ENCODE measurements at regions not wholly inside any gene's neighbourhood (a gene's known extent, or its start where the extent isn't known, plus 50 kb on each side); places are given as distances from the start of the nearest gene placed in this dataset.
"Not testable (repeated sequence)": the region's sequence is repeated elsewhere in the genome, so short reads cannot be mapped to it uniquely, and the experiment has no call there.

- H3K27me3 ChIP-seq (ENCODE audit: insufficient read depth, low read length); H3K4me3 ChIP-seq (ENCODE audit: low read length); H3K4me1 ChIP-seq (ENCODE audit: insufficient read depth, low read length); H3K27ac ChIP-seq (ENCODE audit: low read length); H3K9me3 ChIP-seq (ENCODE audit: insufficient read depth, low read depth, low read length); H3K9ac ChIP-seq (ENCODE audit: low read depth, low read length); H3K36me3 ChIP-seq (ENCODE audit: insufficient read depth, low read depth, low read length): not testable (repeated sequence)
These were observed 128.8 kb downstream of the OR4M2 start for GRCh38 chr15:22209086-22209485.

GRCh38 chr15:22222596-22222995, 142.3 kb downstream of the OR4M2 start:
- peaks cover 57% of the 10 kb centered on the region for H3K9me3 ChIP-seq (ENCODE audit: insufficient read depth, low read depth, low read length)
- H3K4me3 ChIP-seq (ENCODE audit: low read length); H3K9ac ChIP-seq (ENCODE audit: low read depth, low read length); H3K4me1 ChIP-seq (ENCODE audit: insufficient read depth, low read length); H3K36me3 ChIP-seq (ENCODE audit: insufficient read depth, low read depth, low read length); H3K27ac ChIP-seq (ENCODE audit: low read length); H3K27me3 ChIP-seq (ENCODE audit: insufficient read depth, low read length): not testable (repeated sequence)

GRCh38 chr15:22224241-22224671, 143.9 kb downstream of the OR4M2 start:
- H3K9me3 ChIP-seq (ENCODE audit: insufficient read depth, low read depth, low read length): peaks cover 73% of the 10 kb centered on the region
- no peaks in the 10 kb centered on the region for H3K4me1 ChIP-seq (ENCODE audit: insufficient read depth, low read length)
- no peaks in the 10 kb centered on the region for H3K36me3 ChIP-seq (ENCODE audit: insufficient read depth, low read depth, low read length)
- no peak overlapping the region for H3K4me3 ChIP-seq (ENCODE audit: low read length)
- H3K27me3 ChIP-seq (ENCODE audit: insufficient read depth, low read length): no peaks in the 10 kb centered on the region
- H3K9ac ChIP-seq (ENCODE audit: low read depth, low read length): no peak overlapping the region
- no peak overlapping the region for H3K27ac ChIP-seq (ENCODE audit: low read length)

GRCh38 chr15:22224961-22225360, 144.6 kb downstream of the OR4M2 start:
- H3K27ac ChIP-seq (ENCODE audit: low read length); H3K36me3 ChIP-seq (ENCODE audit: insufficient read depth, low read depth, low read length); H3K27me3 ChIP-seq (ENCODE audit: insufficient read depth, low read length); H3K4me3 ChIP-seq (ENCODE audit: low read length); H3K9ac ChIP-seq (ENCODE audit: low read depth, low read length); H3K4me1 ChIP-seq (ENCODE audit: insufficient read depth, low read length): not testable (repeated sequence)
- H3K9me3 ChIP-seq (ENCODE audit: insufficient read depth, low read depth, low read length): peaks cover 80% of the 10 kb centered on the region

DNA sequence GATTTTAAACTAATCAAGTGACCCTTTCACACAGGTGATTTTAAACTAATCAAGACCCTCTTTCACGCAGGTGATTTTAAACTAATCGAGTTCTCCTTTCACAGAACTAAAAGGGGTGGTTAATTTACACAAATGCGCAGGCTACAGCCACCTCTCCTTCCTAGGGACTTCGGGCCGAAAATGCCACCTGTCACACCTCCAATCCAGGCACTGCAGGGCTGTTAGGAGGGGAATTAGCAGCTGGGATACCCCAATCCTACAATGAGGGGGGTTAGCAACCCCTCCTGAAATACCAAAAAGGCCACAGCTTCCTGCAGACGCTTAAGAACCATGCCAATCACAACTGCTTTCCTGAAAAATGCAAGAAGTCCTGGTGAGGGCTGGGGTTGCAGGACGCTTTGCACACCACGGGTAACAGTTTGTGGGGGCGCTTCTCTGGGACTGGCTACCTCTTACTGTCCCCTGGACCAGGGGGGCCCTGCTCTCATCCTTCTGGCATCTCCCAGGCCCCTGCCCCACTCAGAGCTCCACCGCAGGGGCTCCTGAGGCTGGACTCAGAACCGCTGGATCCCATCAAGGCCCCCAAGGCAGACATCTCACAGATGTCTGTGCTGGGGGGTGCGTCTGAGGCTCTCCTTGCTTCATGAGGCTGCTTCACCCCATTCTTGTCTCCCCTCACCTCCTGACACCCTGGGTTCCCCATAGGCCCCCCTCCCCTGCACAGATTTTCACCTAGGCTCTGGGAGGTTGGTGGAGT, 145.9 kb downstream of the OR4M2 start:
- no peaks in the 10 kb centered on the region for H3K36me3 ChIP-seq (ENCODE audit: insufficient read depth, low read depth, low read length)
- no peak overlapping the region for H3K4me3 ChIP-seq (ENCODE audit: low read length)
- no peak overlapping the region for H3K9ac ChIP-seq (ENCODE audit: low read depth, low read length)
- H3K27ac ChIP-seq (ENCODE audit: low read length): no peak overlapping the region
- no peaks in the 10 kb centered on the region for H3K4me1 ChIP-seq (ENCODE audit: insufficient read depth, low read length)
- peaks cover 89% of the 10 kb centered on the region for H3K9me3 ChIP-seq (ENCODE audit: insufficient read depth, low read depth, low read length)
- no peaks in the 10 kb centered on the region for H3K27me3 ChIP-seq (ENCODE audit: insufficient read depth, low read length)

DNA sequence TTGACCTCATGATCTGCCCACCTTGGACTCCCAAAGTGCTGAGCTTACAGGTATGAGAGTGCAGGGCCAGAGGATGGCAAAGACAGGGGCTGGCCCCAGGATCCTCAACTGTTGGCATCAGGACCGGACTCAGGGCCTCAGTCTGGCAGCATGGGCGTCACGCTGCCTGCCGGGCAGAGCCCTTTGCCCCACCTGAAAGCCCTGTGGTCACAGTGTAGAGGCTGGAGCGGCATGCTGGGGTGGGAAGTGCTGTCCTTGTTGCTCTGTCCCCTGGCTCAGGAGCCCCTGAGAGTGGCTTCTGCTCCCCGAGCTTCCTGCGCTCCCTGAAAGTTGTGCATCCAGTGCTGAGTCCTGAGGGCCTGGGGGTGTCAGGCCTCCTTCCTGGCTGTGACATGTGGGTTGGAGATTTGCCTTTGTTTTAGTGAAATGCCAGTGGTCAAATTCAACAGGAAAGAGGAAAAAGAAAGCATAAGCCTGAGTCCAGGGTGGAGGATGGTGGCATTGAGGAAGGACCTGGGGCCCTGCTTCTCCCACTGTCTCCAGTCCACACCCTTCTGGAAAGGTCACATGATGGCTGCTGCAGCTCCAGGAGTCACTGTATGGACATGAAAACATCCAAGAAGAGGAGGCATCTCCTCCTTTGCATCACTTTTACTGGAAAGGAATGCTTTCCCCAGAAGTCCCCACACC, 147.2 kb downstream of the OR4M2 start:
- Histone ChIP-seq H3K36me3 (ENCODE audit: insufficient read depth, low read depth, low read length) (no peaks in the 10 kb centered on the region), H3K9ac (ENCODE audit: low read depth, low read length) (no peak overlapping the region), H3K27me3 (ENCODE audit: insufficient read depth, low read length) (no peaks in the 10 kb centered on the region), H3K4me3 (ENCODE audit: low read length) (no peak overlapping the region; the same call in 1 of the 2 replicates), H3K27ac (ENCODE audit: low read length) (no peak overlapping the region), H3K9me3 (ENCODE audit: insufficient read depth, low read depth, low read length) (peaks cover 92% of the 10 kb centered on the region), H3K4me1 (ENCODE audit: insufficient read depth, low read length) (no peaks in the 10 kb centered on the region)

- Histone ChIP-seq H3K27me3 (ENCODE audit: insufficient read depth, low read length) (no peaks in the 10 kb centered on the region), H3K9me3 (ENCODE audit: insufficient read depth, low read depth, low read length) (peaks cover 92% of the 10 kb centered on the region), H3K27ac (ENCODE audit: low read length) (no peak overlapping the region), H3K4me1 (ENCODE audit: insufficient read depth, low read length) (no peaks in the 10 kb centered on the region), H3K9ac (ENCODE audit: low read depth, low read length) (no peak overlapping the region), H3K36me3 (ENCODE audit: insufficient read depth, low read depth, low read length) (no peaks in the 10 kb centered on the region), H3K4me3 (ENCODE audit: low read length) (no peak overlapping the region)
These were observed 147.9 kb downstream of the OR4M2 start for GRCh38 chr15:22228101-22228762.

DNA sequence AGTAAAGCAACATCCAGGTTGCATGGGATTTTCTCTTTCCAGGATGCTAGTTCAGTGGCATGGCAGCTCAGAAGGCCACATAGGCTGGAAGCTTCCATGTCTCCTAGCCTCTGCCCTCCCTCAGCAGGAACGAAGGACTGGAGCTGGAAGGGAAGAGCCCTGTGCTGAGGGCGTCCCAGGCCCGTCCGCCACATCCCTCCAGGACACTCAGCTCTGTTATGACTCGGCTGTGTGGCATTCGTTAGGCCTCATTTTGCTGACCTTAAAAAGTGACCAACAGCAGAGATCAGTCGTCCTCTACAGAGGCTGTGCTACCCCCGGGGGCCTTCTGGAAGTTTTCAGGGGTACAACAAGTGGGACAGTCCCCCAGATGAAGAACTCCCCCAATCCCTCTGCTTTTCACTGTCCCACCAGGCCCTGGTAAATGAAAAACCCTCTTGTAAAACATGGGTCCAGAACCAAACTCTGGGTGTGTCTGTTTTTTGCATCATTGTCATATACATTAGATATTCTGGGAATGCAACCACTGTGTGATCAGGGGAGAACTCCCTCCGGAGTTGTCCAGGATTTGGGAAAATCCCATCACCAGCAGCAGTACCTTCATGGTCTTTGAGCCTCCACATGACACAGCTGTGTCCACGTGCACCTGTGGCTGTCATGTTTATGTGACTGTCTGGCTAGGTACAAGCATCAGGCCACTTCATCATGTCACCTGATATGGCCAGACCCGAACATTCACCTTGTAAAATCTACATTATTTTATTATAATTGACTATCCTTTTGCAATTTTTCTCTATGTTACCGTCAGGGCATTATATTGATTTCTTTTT, 149.9 kb downstream of the OR4M2 start:
- Histone ChIP-seq H3K27ac (ENCODE audit: low read length) (no peak overlapping the region), H3K36me3 (ENCODE audit: insufficient read depth, low read depth, low read length) (no peaks in the 10 kb centered on the region), H3K9me3 (ENCODE audit: insufficient read depth, low read depth, low read length) (peaks cover 97% of the 10 kb centered on the region), H3K27me3 (ENCODE audit: insufficient read depth, low read length) (no peaks in the 10 kb centered on the region), H3K4me3 (ENCODE audit: low read length) (no peak overlapping the region), H3K4me1 (ENCODE audit: insufficient read depth, low read length) (no peaks in the 10 kb centered on the region), H3K9ac (ENCODE audit: low read depth, low read length) (no peak overlapping the region)

DNA sequence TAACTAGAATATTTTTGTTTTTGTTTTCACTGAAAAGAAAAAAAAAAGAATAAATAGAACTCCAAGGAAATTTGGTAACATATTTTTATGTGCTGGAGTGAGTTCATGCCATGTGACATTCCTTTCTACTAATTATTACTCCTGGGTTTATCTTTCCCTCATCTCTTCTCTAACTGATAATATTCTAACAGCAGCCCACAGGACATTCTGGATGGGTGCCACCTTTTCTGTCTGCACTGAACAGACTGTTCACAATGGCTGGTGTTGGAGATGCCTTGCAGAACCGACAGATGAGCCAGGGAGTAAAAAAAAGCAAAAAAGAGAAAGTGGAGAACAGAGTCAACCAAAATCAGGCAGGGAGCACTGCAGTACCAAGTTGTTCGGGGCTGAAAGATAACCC, 151.3 kb downstream of the OR4M2 start:
- Histone ChIP-seq H3K9me3 (ENCODE audit: insufficient read depth, low read depth, low read length) (peaks cover 96% of the 10 kb centered on the region), H3K9ac (ENCODE audit: low read depth, low read length) (no peak overlapping the region)

GRCh38 chr15:22232675-22233074, 152.3 kb downstream of the OR4M2 start:
- Histone ChIP-seq H3K27ac (ENCODE audit: low read length) (no peak overlapping the region), H3K9ac (ENCODE audit: low read depth, low read length) (no peak overlapping the region), H3K27me3 (ENCODE audit: insufficient read depth, low read length) (no peaks in the 10 kb centered on the region), H3K36me3 (ENCODE audit: insufficient read depth, low read depth, low read length) (no peaks in the 10 kb centered on the region), H3K4me3 (ENCODE audit: low read length) (no peak overlapping the region), H3K9me3 (ENCODE audit: insufficient read depth, low read depth, low read length) (peaks cover 93% of the 10 kb centered on the region), H3K4me1 (ENCODE audit: insufficient read depth, low read length) (no peaks in the 10 kb centered on the region)

More for the DNA sequence above, 151.3 kb downstream of the OR4M2 start:
- no peaks in the 10 kb centered on the region for H3K27me3 ChIP-seq (ENCODE audit: insufficient read depth, low read length)
- H3K27ac ChIP-seq (ENCODE audit: low read length): no peak overlapping the region
- no peaks in the 10 kb centered on the region for H3K36me3 ChIP-seq (ENCODE audit: insufficient read depth, low read depth, low read length)
- H3K4me3 ChIP-seq (ENCODE audit: low read length): no peak overlapping the region
- no peaks in the 10 kb centered on the region for H3K4me1 ChIP-seq (ENCODE audit: insufficient read depth, low read length)

DNA sequence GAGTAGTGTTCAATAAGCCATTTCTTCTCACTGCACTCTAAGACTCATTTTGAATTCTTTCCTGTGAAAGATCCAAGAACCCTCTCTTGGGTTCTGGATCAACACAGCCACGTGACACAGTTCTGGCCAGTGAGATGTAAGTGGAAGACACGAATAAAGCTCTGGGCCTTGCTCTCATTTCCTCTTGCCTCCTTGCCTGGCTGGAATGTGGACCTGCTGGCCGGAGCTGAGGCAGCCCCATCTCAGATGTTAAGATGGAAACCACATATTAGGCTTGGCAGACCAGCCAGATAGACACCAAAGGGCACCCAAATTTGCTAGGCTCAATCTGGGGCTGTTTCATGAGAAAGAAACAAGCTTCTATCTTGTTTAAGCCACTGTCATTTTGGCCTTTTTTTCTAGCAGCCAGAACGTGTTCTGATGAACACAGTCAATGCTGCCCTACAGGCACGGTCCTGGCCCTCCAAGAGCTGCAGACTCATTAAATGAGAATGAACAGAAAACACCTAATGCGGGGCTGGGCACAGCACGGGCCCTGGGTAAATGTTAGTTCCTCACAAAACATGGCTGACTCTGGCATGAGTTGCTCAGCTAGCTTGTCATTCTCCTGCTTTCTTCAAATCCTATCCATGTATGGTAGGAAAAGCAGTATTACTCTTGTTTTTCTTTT, 155.1 kb downstream of the OR4M2 start:
- not testable (repeated sequence) for H3K36me3 ChIP-seq (ENCODE audit: insufficient read depth, low read depth, low read length); H3K4me1 ChIP-seq (ENCODE audit: insufficient read depth, low read length); H3K4me3 ChIP-seq (ENCODE audit: low read length); H3K9ac ChIP-seq (ENCODE audit: low read depth, low read length); H3K27me3 ChIP-seq (ENCODE audit: insufficient read depth, low read length); H3K27ac ChIP-seq (ENCODE audit: low read length)
- H3K9me3 ChIP-seq (ENCODE audit: insufficient read depth, low read depth, low read length): peaks cover 92% of the 10 kb centered on the region
